ENCODE measurements at regions not wholly inside any gene's neighbourhood (a gene's known extent, or its start where the extent isn't known, plus 50 kb on each side); places are given as distances from the start of the nearest gene placed in this dataset.

DNA sequence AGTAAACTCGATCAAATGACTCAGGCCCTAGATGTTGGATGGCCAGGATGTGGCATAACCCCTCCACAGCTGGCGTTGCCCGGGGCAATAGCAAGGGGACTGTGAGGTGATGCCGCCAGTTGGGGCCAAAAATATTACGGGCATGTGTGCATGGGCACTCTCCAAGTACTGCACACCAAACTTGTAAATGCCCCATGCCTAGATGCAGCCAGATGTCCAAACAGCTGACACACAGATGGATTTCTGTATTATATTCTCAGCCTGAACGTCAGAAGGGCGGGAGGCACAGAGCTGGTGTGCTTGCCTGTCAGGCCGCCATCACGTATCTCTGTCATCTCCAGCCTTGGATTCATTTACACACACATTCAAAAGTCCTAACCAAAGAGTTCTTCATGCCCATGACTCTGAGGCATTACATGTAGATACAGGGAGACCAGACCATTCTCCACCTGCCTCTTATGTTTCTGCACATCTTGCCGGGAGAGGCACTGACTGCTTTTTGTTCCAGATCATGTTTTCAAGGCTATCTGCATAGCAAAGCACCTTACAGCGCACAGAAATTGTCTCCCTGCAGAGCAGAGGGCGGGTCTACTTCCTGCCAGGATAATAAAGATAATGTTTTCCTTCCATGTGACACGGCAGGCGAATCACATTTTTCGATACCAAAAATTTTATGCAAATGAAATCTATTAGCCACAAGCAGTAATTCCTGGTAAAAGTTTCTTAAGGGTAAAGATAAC, 200.9 kb upstream of the ADAMTS16 start:
- Histone ChIP-seq H3K79me2 (ENCODE audit: insufficient read depth, low read length) (no peaks in the 10 kb centered on the region), H3K23me2 (ENCODE audit: insufficient read length, low read depth, low read length, poor library complexity, severe bottlenecking) (no peaks in the 10 kb centered on the region), H2AK5ac (ENCODE audit: insufficient read length, low read length) (no peak overlapping the region), H3K9me3 (ENCODE audit: control insufficient read depth, low read depth, low read length) (no peaks in the 10 kb centered on the region), H3K4me1 (ENCODE audit: insufficient read depth, low read length) (no peaks in the 10 kb centered on the region), H3K18ac (ENCODE audit: insufficient read length, low read depth, low read length) (no peak overlapping the region), H2BK12ac (ENCODE audit: insufficient read length, low read depth, low read length) (no peak overlapping the region), H3K56ac (ENCODE audit: insufficient read length, low read depth, low read length) (no peak overlapping the region), H2BK120ac (ENCODE audit: low read depth, low read length, poor library complexity, severe bottlenecking) (no peak overlapping the region), H4K91ac (ENCODE audit: insufficient read length, low read depth, low read length) (no peak overlapping the region), H4K8ac (replicated peaks; ENCODE audit: insufficient read length, low read depth, low read length) (no peak overlapping the region), H3K27ac (ENCODE audit: insufficient read length, low read depth, low read length) (no peak overlapping the region), H3K14ac (ENCODE audit: insufficient read depth, low read length) (no peak overlapping the region), H3K4ac (ENCODE audit: low read depth, low read length) (no peak overlapping the region), H2AFZ (ENCODE audit: low read length) (no peak overlapping the region), H2BK20ac (ENCODE audit: low read depth, low read length, poor library complexity, severe bottlenecking) (no peak overlapping the region), H3T11ph (ENCODE audit: low read length) (no peak overlapping the region), H4K5ac (ENCODE audit: insufficient read length, low read depth, low read length) (no peak overlapping the region), H3K9ac (ENCODE audit: extremely low read depth, insufficient read length, low read length) (no peak overlapping the region), H3K79me1 (ENCODE audit: insufficient read depth, low read depth, low read length, poor library complexity, severe bottlenecking) (no peaks in the 10 kb centered on the region), H4K20me1 (ENCODE audit: control insufficient read depth, insufficient read depth, insufficient read length) (no peaks in the 10 kb centered on the region), H3K4me2 (ENCODE audit: insufficient read depth, insufficient read length, low read length) (no peak overlapping the region), H3K27me3 (ENCODE audit: insufficient read depth, low read length) (no peaks in the 10 kb centered on the region), H2BK5ac (ENCODE audit: insufficient read length, low read length) (no peak overlapping the region), H2BK15ac (ENCODE audit: low read depth, low read length) (no peak overlapping the region), H3K23ac (ENCODE audit: insufficient read length, low read depth, low read length) (no peak overlapping the region)
- DNase-seq = no peak
- Mint-ChIP-seq H3K36me3 (ENCODE audit: insufficient read depth in 1 of 3, low read depth in 3 of 3) (no peaks in the 10 kb centered on the region), H3K4me3 (no peak overlapping the region), H3K4me1 (peaks cover 8 to 10% of the 10 kb centered on the region in 2 experiments; a peak in 3 of 4 replicates), H3K9me3 (no peaks in the 10 kb centered on the region; a peak in 1 of 5 replicates), H3K27me3 (ENCODE audit: low read depth) (peaks cover 2% of the 10 kb centered on the region; the same call in 1 of the 2 replicates), H3K27ac (peak overlapping the region in 1 of 3 experiments; percentile 44; a peak in 1 of 7 replicates)
- TF ChIP-seq, protein P1, sequence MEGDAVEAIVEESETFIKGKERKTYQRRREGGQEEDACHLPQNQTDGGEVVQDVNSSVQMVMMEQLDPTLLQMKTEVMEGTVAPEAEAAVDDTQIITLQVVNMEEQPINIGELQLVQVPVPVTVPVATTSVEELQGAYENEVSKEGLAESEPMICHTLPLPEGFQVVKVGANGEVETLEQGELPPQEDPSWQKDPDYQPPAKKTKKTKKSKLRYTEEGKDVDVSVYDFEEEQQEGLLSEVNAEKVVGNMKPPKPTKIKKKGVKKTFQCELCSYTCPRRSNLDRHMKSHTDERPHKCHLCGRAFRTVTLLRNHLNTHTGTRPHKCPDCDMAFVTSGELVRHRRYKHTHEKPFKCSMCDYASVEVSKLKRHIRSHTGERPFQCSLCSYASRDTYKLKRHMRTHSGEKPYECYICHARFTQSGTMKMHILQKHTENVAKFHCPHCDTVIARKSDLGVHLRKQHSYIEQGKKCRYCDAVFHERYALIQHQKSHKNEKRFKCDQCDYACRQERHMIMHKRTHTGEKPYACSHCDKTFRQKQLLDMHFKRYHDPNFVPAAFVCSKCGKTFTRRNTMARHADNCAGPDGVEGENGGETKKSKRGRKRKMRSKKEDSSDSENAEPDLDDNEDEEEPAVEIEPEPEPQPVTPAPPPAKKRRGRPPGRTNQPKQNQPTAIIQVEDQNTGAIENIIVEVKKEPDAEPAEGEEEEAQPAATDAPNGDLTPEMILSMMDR (conservative IDR thresholded peaks at IDR 0.05) = no peak
- no CpG with 5 or more reads among the region's 15 CpGs for WGBS (ENCODE audit: extremely low coverage, insufficient read length, low lambda C conversion rate)

All from H9 (cell line).